Left lung (tissue), 4 donors: ENCODE measurements at regions not wholly inside any gene's neighbourhood (a gene's known extent, or its start where the extent isn't known, plus 50 kb on each side); places are given as distances from the start of the nearest gene placed in this dataset.

Source experiments
- ATAC-seq: fragments of 200-7000 bp; cut with Tn5 transposase; one replicate; pipeline ENCODE4 v1.9.1; 2020; ENCODE audit warnings: moderate library complexity
- DNase-seq, 4 donors: peaks; one replicate each; pipeline ENCODE4 v3.0.0-alpha.2; 2013 to 2020
- H3K27ac ChIP-seq, 2 donors: fragments of 200-600 bp; sonication (generic) in 1 of 2; one replicate each; pipeline versions ENCODE4 v1.5.0 to v1.8.0; 2020 to 2021
- H3K27me3 ChIP-seq, 2 donors: fragments of 200-600 bp; sonication (generic) in 1 of 2; one replicate each; pipeline versions ENCODE4 v1.5.0 to v1.8.0; 2020 to 2021
- H3K36me3 ChIP-seq, 2 donors: fragments of 200-600 bp; sonication (generic) in 1 of 2; one replicate each; pipeline versions ENCODE4 v1.5.0 to v1.8.0; 2020 to 2021
- H3K4me1 ChIP-seq, 2 donors: fragments of 200-600 bp; one replicate each; pipeline ENCODE4 v1.8.0; 2021
- H3K4me3 ChIP-seq, 2 donors: fragments of 200-600 bp; sonication (generic) in 1 of 2; one replicate each; pipeline versions ENCODE4 v1.5.0 to v1.8.0; 2020 to 2021; ENCODE audit warnings: mild to moderate bottlenecking in 1 of 2
- H3K9me3 ChIP-seq, 2 donors: fragments of 200-600 bp; sonication (generic) in 1 of 2; one replicate each; pipeline versions ENCODE4 v1.5.0 to v1.8.0; 2020 to 2021
- CTCF ChIP-seq, 2 donors: fragments of 200-600 bp; sonication (generic) in 1 of 2; IDR thresholded peaks; one replicate each; pipeline versions ENCODE4 v1.5.0 to v1.8.0; 2021; ENCODE audit warnings: antibody characterized with exemption in 2 of 2
- intact Hi-C, 2 donors: fragments of 100-400 bp; cut with DNase I; formaldehyde crosslinking; loops; one replicate each; pipeline versions ENCODE4 v1.11.2 to v1.14.2; 2022
- donor health status: DM: no; HTN: yes; CAD: no.
- donor health status: DM: no; HTN: no; CAD: no.

GRCh38 chr4:60296386-60296785 is 903.7 kb upstream of the ADGRL3 start:
- Histone ChIP-seq H3K27me3 (no peaks in the 10 kb centered on the region), H3K4me3 (no peak overlapping the region), H3K27ac (no peak overlapping the region), H3K9me3 (peaks cover 0 to 7% of the 10 kb centered on the region in 2 donors), H3K36me3 (no peaks in the 10 kb centered on the region), H3K4me1 (no peaks in the 10 kb centered on the region)
- no peak for TF ChIP-seq CTCF (IDR thresholded peaks at IDR 0.05)
- intact Hi-C loops, result no loop called here
- no peak for ATAC-seq
- DNase-seq, result no peak

GRCh38 chr4:60313611-60314178 is 886.4 kb upstream of the ADGRL3 start:
- Histone ChIP-seq H3K36me3 (no peaks in the 10 kb centered on the region), H3K27me3 (no peaks in the 10 kb centered on the region), H3K9me3 (no peaks in the 10 kb centered on the region), H3K4me1 (no peaks in the 10 kb centered on the region), H3K4me3 (no peak overlapping the region), H3K27ac (no peak overlapping the region)
- no peak for TF ChIP-seq CTCF (IDR thresholded peaks at IDR 0.05)
- DNase-seq, result no peak
- intact Hi-C loops, result no loop called here
- ATAC-seq, result no peak

GRCh38 chr4:60314416-60314815 is 885.7 kb upstream of the ADGRL3 start:
- intact Hi-C loops, result no loop called here
- Histone ChIP-seq H3K36me3 (no peaks in the 10 kb centered on the region), H3K4me1 (no peaks in the 10 kb centered on the region), H3K27me3 (no peaks in the 10 kb centered on the region), H3K4me3 (no peak overlapping the region), H3K27ac (no peak overlapping the region), H3K9me3 (no peaks in the 10 kb centered on the region)
- DNase-seq, result no peak
- TF ChIP-seq CTCF (IDR thresholded peaks at IDR 0.05), result no peak
- no peak for ATAC-seq

- no peak for TF ChIP-seq CTCF (IDR thresholded peaks at IDR 0.05)
- Histone ChIP-seq H3K27ac (no peak overlapping the region), H3K4me1 (no peaks in the 10 kb centered on the region), H3K36me3 (no peaks in the 10 kb centered on the region), H3K27me3 (no peaks in the 10 kb centered on the region), H3K9me3 (no peaks in the 10 kb centered on the region), H3K4me3 (no peak overlapping the region)
- intact Hi-C loops, result no loop called here
- ATAC-seq (no peak), DNase-seq (no peak)
These were observed 884.5 kb upstream of the ADGRL3 start for GRCh38 chr4:60315586-60315985.

GRCh38 chr4:60326735-60327134 is 873.4 kb upstream of the ADGRL3 start:
- no peak overlapping the region for H3K27ac ChIP-seq
- TF ChIP-seq CTCF (IDR thresholded peaks at IDR 0.05), result no peak
- intact Hi-C loops, result no loop called here

More at GRCh38 chr4:60326735-60327134, 873.4 kb upstream of the ADGRL3 start:
- Histone ChIP-seq H3K36me3 (no peaks in the 10 kb centered on the region), H3K27me3 (no peaks in the 10 kb centered on the region), H3K9me3 (no peaks in the 10 kb centered on the region), H3K4me1 (no peaks in the 10 kb centered on the region), H3K4me3 (no peak overlapping the region)
- ATAC-seq, result no peak
- no peak for DNase-seq
